HCT116 (cell line): ENCODE measurements at regions not wholly inside any gene's neighbourhood (a gene's known extent, or its start where the extent isn't known, plus 50 kb on each side); places are given as distances from the start of the nearest gene placed in this dataset.
"Not testable (repeated sequence)": the region's sequence is repeated elsewhere in the genome, so short reads cannot be mapped to it uniquely, and the experiment has no call there.

Experiments
- ATAC-seq: fragments of 200-7000 bp; cut with Tn5 transposase; 2 replicates; pipeline ENCODE4 v1.9.1; 2020; ENCODE audit warnings: mild to moderate bottlenecking, moderate library complexity
- BruUV-seq: library from RNA; stranded (reverse); fragments of 400-500 nt; replicated peaks from 2 replicates; lab custom pipeline; 2021; lab: Mats Ljungman, UMichigan
- CTCF ChIA-PET: fragments of 300-600 bp; sonication (Branson Sonifier 250); formaldehyde crosslinking; loops from one replicate; lab custom pipeline; 2021; ENCODE audit warnings: antibody characterized with exemption; lab: Charles Lee
- POLR2A ChIA-PET: fragments of 300-600, 350-600 bp; sonication (Branson Sonifier 250); formaldehyde crosslinking; loops from one replicate; lab custom pipeline; 2021; ENCODE audit warnings: antibody characterized with exemption; lab: Charles Lee
- RAD21 ChIA-PET, 2 experiments: fragments of 300-600 bp; sonication (Branson Sonifier 250); formaldehyde crosslinking; loops; one replicate each; lab custom pipeline; 2023; ENCODE audit warnings: low total read pairs in 2 of 2; ENCODE audit not compliant: uncharacterized antibody in 2 of 2, unreplicated experiment in 2 of 2, low non-redundant PET in 1 of 2; lab: Charles Lee
- DNase-seq: peaks from one replicate; pipeline ENCODE4 v3.0.0-alpha.2; 2010; ENCODE audit warnings: low read depth, low spot score
- H2AFZ ChIP-seq: fragments of 200-600 bp; shearing (Covaris generic), sonication (generic); 2 replicates; pipeline ENCODE4 v1.6.1; 2017; ENCODE audit warnings: low read depth, mixed run types, mixed read lengths, antibody characterized with exemption, low read length; ENCODE audit not compliant: poor library complexity, severe bottlenecking
- H3K27ac ChIP-seq: 2 replicates; pipeline ENCODE4 v1.5.1; 2012; ENCODE audit warnings: low read depth, low read length
- H3K27me3 ChIP-seq: fragments of 200-600 bp; sonication (generic); 2 replicates; pipeline ENCODE4 v1.6.1; 2016; ENCODE audit warnings: mixed run types, low read length, mixed read lengths; ENCODE audit not compliant: insufficient read depth
- H3K36me3 ChIP-seq, 2 experiments: fragments of 200-500 bp in 1 of 2; fragments of 200-600 bp in 1 of 2; sonication (Bioruptor generic) in 1 of 2; sonication (generic) in 1 of 2; 2 replicates each; pipeline versions ENCODE4 v1.5.1 to v1.6.1; 2014 to 2016; ENCODE audit warnings: low read length in 2 of 2, inconsistent platforms in 1 of 2, mixed read lengths in 1 of 2, mixed run types in 1 of 2; ENCODE audit not compliant: insufficient read depth in 2 of 2, control insufficient read depth in 1 of 2
- H3K4me1 ChIP-seq, 2 experiments: fragments of 200-600 bp in 1 of 2; sonication (generic) in 1 of 2; 2 replicates each; pipeline versions ENCODE4 v1.5.1 to v1.6.1; 2012 to 2017; ENCODE audit warnings: low read length in 2 of 2, inconsistent platforms in 1 of 2, mild to moderate bottlenecking in 1 of 2, mixed read lengths in 1 of 2, mixed run types in 1 of 2, moderate library complexity in 1 of 2; ENCODE audit not compliant: insufficient read depth in 2 of 2, control insufficient read depth in 1 of 2
- H3K4me2 ChIP-seq: fragments of 200-600 bp; sonication (generic); 2 replicates; pipeline ENCODE4 v1.6.1; 2017; ENCODE audit warnings: mixed run types, low read length, mixed read lengths
- H3K4me3 ChIP-seq, 2 experiments: fragments of 200-600 bp in 1 of 2; sonication (generic) in 1 of 2; replicated peaks in 1 of 2; 2 replicates each; pipeline ENCODE4 v1.5.1; 2011 to 2016; ENCODE audit warnings: low read length in 2 of 2, control low read depth in 1 of 2, low read depth in 1 of 2, mild to moderate bottlenecking in 1 of 2, mixed read lengths in 1 of 2, mixed run types in 1 of 2
- H3K79me2 ChIP-seq: fragments of 200-600 bp; sonication (generic); 2 replicates; pipeline ENCODE4 v1.6.1; 2017; ENCODE audit warnings: mild to moderate bottlenecking, mixed run types, low read length, moderate library complexity, mixed read lengths; ENCODE audit not compliant: insufficient read depth
- H3K9ac ChIP-seq: fragments of 200-600 bp; sonication (generic); 2 replicates; pipeline ENCODE4 v1.6.1; 2016; ENCODE audit warnings: low read length, mixed read lengths
- H3K9me2 ChIP-seq: fragments of 200-600 bp; sonication (generic), shearing (Covaris generic); 2 replicates; pipeline ENCODE4 v1.6.1; 2017; ENCODE audit warnings: mixed run types, mild to moderate bottlenecking, moderate library complexity; ENCODE audit not compliant: insufficient read depth
- H3K9me3 ChIP-seq, 2 experiments: fragments of 200-500 bp in 1 of 2; fragments of 200-600 bp in 1 of 2; sonication (Bioruptor generic) in 1 of 2; sonication (generic) in 1 of 2; 2 replicates each; pipeline ENCODE4 v1.6.1; 2014 to 2017; ENCODE audit warnings: low read length in 2 of 2, mixed read lengths in 2 of 2, inconsistent platforms in 1 of 2, low read depth in 1 of 2, mild to moderate bottlenecking in 1 of 2, mixed run types in 1 of 2, moderate library complexity in 1 of 2; ENCODE audit not compliant: control insufficient read depth in 1 of 2, insufficient read depth in 1 of 2
- H4K20me1 ChIP-seq: fragments of 200-600 bp; sonication (generic), shearing (Covaris generic); 2 replicates; pipeline ENCODE4 v1.6.1; 2017; ENCODE audit warnings: mixed run types, mild to moderate bottlenecking, moderate library complexity; ENCODE audit not compliant: insufficient read depth
- POLR2AphosphoS5 ChIP-seq: IDR thresholded peaks from 2 replicates; pipeline ENCODE4 v1.6.1; 2011; ENCODE audit warnings: mild to moderate bottlenecking, low read depth, low read length, moderate library complexity
- YY1 ChIP-seq: IDR thresholded peaks from 2 replicates; pipeline ENCODE4 v1.6.1; 2011; ENCODE audit warnings: low read length, low read depth, moderate library complexity, mild to moderate bottlenecking; ENCODE audit not compliant: insufficient replicate concordance; ENCODE audit errors: extremely low read depth
- intact Hi-C: fragments of 100-400 bp; cut with micrococcal nuclease; formaldehyde crosslinking; loops from 2 replicates; pipeline ENCODE4 v1.10.0; 2022
- TF ChIP-seq, protein P1 (sequence below): IDR thresholded peaks from 2 replicates; pipeline ENCODE4 v1.6.1; 2012; ENCODE audit warnings: low read depth

GRCh38 chr7:67928141-67928540, 931.5 kb downstream of the TYW1 start:
- ChIA-PET POLR2A (no interaction called here), RAD21 (no interaction called here), CTCF (no interaction called here)
- Histone ChIP-seq H3K9ac (no peak overlapping the region), H3K27me3 (no peaks in the 10 kb centered on the region), H3K4me2 (no peak overlapping the region), H4K20me1 (no peaks in the 10 kb centered on the region), H3K36me3 (no peaks in the 10 kb centered on the region), H2AFZ (no peak overlapping the region), H3K9me2 (no peaks in the 10 kb centered on the region), H3K79me2 (no peaks in the 10 kb centered on the region), H3K9me3 (peaks cover 0 to 6% of the 10 kb centered on the region in 2 experiments; a peak in 1 of 4 replicates), H3K4me3 (no peak overlapping the region), H3K4me1 (no peaks in the 10 kb centered on the region), H3K27ac (no peak overlapping the region)
- intact Hi-C loops, result no loop called here
- no peak for DNase-seq
- no peak for TF ChIP-seq POLR2AphosphoS5
- no peak for ATAC-seq
- BruUV-seq, result no TSS peak

GRCh38 chr7:67936447-67936846, 939.8 kb downstream of the TYW1 start:
- H3K79me2 ChIP-seq, BruUV-seq, H3K27me3 ChIP-seq, H3K9me2 ChIP-seq, H3K4me3 ChIP-seq, H4K20me1 ChIP-seq, H3K4me2 ChIP-seq, H3K9ac ChIP-seq, POLR2A ChIA-PET, H2AFZ ChIP-seq, intact Hi-C loops, DNase-seq, RAD21 ChIA-PET, ATAC-seq, H3K27ac ChIP-seq, H3K9me3 ChIP-seq, CTCF ChIA-PET, H3K36me3 ChIP-seq, H3K4me1 ChIP-seq: not testable (repeated sequence)

GRCh38 chr7:67940400-67940799, 943.8 kb downstream of the TYW1 start:
- intact Hi-C loops, result no loop called here
- Histone ChIP-seq H3K36me3 (no peaks in the 10 kb centered on the region), H3K4me2 (no peak overlapping the region), H3K27me3 (no peaks in the 10 kb centered on the region)
- RAD21 ChIA-PET, result no interaction called here
- BruUV-seq, result no TSS peak
- no peak for DNase-seq
- no peak for ATAC-seq
- TF ChIP-seq YY1, result no peak
- TF ChIP-seq, protein P1, sequence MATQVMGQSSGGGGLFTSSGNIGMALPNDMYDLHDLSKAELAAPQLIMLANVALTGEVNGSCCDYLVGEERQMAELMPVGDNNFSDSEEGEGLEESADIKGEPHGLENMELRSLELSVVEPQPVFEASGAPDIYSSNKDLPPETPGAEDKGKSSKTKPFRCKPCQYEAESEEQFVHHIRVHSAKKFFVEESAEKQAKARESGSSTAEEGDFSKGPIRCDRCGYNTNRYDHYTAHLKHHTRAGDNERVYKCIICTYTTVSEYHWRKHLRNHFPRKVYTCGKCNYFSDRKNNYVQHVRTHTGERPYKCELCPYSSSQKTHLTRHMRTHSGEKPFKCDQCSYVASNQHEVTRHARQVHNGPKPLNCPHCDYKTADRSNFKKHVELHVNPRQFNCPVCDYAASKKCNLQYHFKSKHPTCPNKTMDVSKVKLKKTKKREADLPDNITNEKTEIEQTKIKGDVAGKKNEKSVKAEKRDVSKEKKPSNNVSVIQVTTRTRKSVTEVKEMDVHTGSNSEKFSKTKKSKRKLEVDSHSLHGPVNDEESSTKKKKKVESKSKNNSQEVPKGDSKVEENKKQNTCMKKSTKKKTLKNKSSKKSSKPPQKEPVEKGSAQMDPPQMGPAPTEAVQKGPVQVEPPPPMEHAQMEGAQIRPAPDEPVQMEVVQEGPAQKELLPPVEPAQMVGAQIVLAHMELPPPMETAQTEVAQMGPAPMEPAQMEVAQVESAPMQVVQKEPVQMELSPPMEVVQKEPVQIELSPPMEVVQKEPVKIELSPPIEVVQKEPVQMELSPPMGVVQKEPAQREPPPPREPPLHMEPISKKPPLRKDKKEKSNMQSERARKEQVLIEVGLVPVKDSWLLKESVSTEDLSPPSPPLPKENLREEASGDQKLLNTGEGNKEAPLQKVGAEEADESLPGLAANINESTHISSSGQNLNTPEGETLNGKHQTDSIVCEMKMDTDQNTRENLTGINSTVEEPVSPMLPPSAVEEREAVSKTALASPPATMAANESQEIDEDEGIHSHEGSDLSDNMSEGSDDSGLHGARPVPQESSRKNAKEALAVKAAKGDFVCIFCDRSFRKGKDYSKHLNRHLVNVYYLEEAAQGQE, result no peak
- TF ChIP-seq, all 23 proteins: peak for 0
- H3K9ac ChIP-seq, result no peak overlapping the region
- no peak overlapping the region for H3K4me3 ChIP-seq
- H2AFZ ChIP-seq, result no peak overlapping the region
- CTCF ChIA-PET, result no interaction called here
- no peak overlapping the region for H3K27ac ChIP-seq
- no peaks in the 10 kb centered on the region for H3K4me1 ChIP-seq
- no peaks in the 10 kb centered on the region for H4K20me1 ChIP-seq
- POLR2A ChIA-PET, result no interaction called here
- H3K9me2 ChIP-seq, result no peaks in the 10 kb centered on the region
- no peaks in the 10 kb centered on the region for H3K79me2 ChIP-seq
- peaks cover 0 to 4% of the 10 kb centered on the region in 2 experiments; a peak in 2 of 4 replicates for H3K9me3 ChIP-seq
